ENCODE measurements at regions not wholly inside any gene's neighbourhood (a gene's known extent, or its start where the extent isn't known, plus 50 kb on each side); places are given as distances from the start of the nearest gene placed in this dataset.

GRCh38 chr6:98587555-98587954 lies 246.8 kb upstream of the POU3F2 start:
- no peaks in the 10 kb centered on the region for H3K9me3 Mint-ChIP-seq
- no peaks in the 10 kb centered on the region for H3K36me3 Mint-ChIP-seq
- ATAC-seq (ENCODE audit: low read depth) = no peak
- POLR2A ChIA-PET = no interaction called here
- no peak overlapping the region for H3K4me3 Mint-ChIP-seq
- H3K4me1 Mint-ChIP-seq = no peaks in the 10 kb centered on the region
- H3K27me3 Mint-ChIP-seq = no peaks in the 10 kb centered on the region
- no peak overlapping the region for H3K27ac Mint-ChIP-seq
- DNase-seq = no peak

- DNase-seq = no peak
- H3K27ac Mint-ChIP-seq = no peak overlapping the region
- POLR2A ChIA-PET = no interaction called here
- no peaks in the 10 kb centered on the region for H3K36me3 Mint-ChIP-seq
- ATAC-seq (ENCODE audit: low read depth) = no peak
- H3K4me3 Mint-ChIP-seq = no peak overlapping the region
- H3K4me1 Mint-ChIP-seq = no peaks in the 10 kb centered on the region
- H3K27me3 Mint-ChIP-seq = no peaks in the 10 kb centered on the region
- no peaks in the 10 kb centered on the region for H3K9me3 Mint-ChIP-seq
Measured at GRCh38 chr6:98589536-98589935, 244.8 kb upstream of the POU3F2 start.

- DNase-seq (no peak), ATAC-seq (ENCODE audit: low read depth) (no peak)
- POLR2A ChIA-PET = no interaction called here
Measured at GRCh38 chr6:98590136-98590681, 244.2 kb upstream of the POU3F2 start.

GRCh38 chr6:98590997-98591396 lies 243.4 kb upstream of the POU3F2 start:
- POLR2A ChIA-PET = no interaction called here
- Mint-ChIP-seq H3K36me3 (no peaks in the 10 kb centered on the region), H3K27ac (no peak overlapping the region), H3K4me3 (no peak overlapping the region), H3K27me3 (no peaks in the 10 kb centered on the region), H3K4me1 (no peaks in the 10 kb centered on the region), H3K9me3 (no peaks in the 10 kb centered on the region)
- DNase-seq (no peak), ATAC-seq (ENCODE audit: low read depth) (no peak)

More at GRCh38 chr6:98590136-98590681, 244.2 kb upstream of the POU3F2 start:
- no peaks in the 10 kb centered on the region for H3K9me3 Mint-ChIP-seq
- H3K4me3 Mint-ChIP-seq = no peak overlapping the region
- H3K36me3 Mint-ChIP-seq = no peaks in the 10 kb centered on the region
- H3K27ac Mint-ChIP-seq = no peak overlapping the region
- no peaks in the 10 kb centered on the region for H3K27me3 Mint-ChIP-seq
- no peaks in the 10 kb centered on the region for H3K4me1 Mint-ChIP-seq

- no peak for DNase-seq
- H3K4me3 Mint-ChIP-seq = no peak overlapping the region
- no peaks in the 10 kb centered on the region for H3K36me3 Mint-ChIP-seq
- H3K9me3 Mint-ChIP-seq = peaks cover 1% of the 10 kb centered on the region
- H3K4me1 Mint-ChIP-seq = no peaks in the 10 kb centered on the region
- H3K27me3 Mint-ChIP-seq = no peaks in the 10 kb centered on the region
- no peak overlapping the region for H3K27ac Mint-ChIP-seq
- no peak for ATAC-seq (ENCODE audit: low read depth)
- POLR2A ChIA-PET = no interaction called here
Measured at GRCh38 chr6:98593676-98594075, 240.7 kb upstream of the POU3F2 start.

- H3K4me1 Mint-ChIP-seq = no peaks in the 10 kb centered on the region
- POLR2A ChIA-PET = no interaction called here
- H3K27me3 Mint-ChIP-seq = no peaks in the 10 kb centered on the region
- H3K4me3 Mint-ChIP-seq = no peak overlapping the region
- ATAC-seq (ENCODE audit: low read depth) (no peak), DNase-seq (no peak)
- H3K27ac Mint-ChIP-seq = no peak overlapping the region
- H3K9me3 Mint-ChIP-seq = peaks cover 3% of the 10 kb centered on the region
- H3K36me3 Mint-ChIP-seq = no peaks in the 10 kb centered on the region
Measured at GRCh38 chr6:98601716-98602115, 232.7 kb upstream of the POU3F2 start.

- H3K36me3 Mint-ChIP-seq = no peaks in the 10 kb centered on the region
- no peak for ATAC-seq (ENCODE audit: low read depth)
- no peak for DNase-seq
- POLR2A ChIA-PET = no interaction called here
- no peaks in the 10 kb centered on the region for H3K27me3 Mint-ChIP-seq
- H3K4me1 Mint-ChIP-seq = no peaks in the 10 kb centered on the region
- peaks cover 2% of the 10 kb centered on the region for H3K9me3 Mint-ChIP-seq
- H3K4me3 Mint-ChIP-seq = no peak overlapping the region
- H3K27ac Mint-ChIP-seq = no peak overlapping the region
Measured at GRCh38 chr6:98605705-98606104, 228.7 kb upstream of the POU3F2 start.

- POLR2A ChIA-PET = no interaction called here
- no peak for ATAC-seq (ENCODE audit: low read depth)
- H3K4me1 Mint-ChIP-seq = no peaks in the 10 kb centered on the region
- no peak overlapping the region for H3K4me3 Mint-ChIP-seq
- DNase-seq = no peak
- no peaks in the 10 kb centered on the region for H3K9me3 Mint-ChIP-seq
- H3K27ac Mint-ChIP-seq = no peak overlapping the region
- no peaks in the 10 kb centered on the region for H3K27me3 Mint-ChIP-seq
- no peaks in the 10 kb centered on the region for H3K36me3 Mint-ChIP-seq
Measured at GRCh38 chr6:98627129-98627775, 207.1 kb upstream of the POU3F2 start.

GRCh38 chr6:98633886-98634285 lies 200.5 kb upstream of the POU3F2 start:
- Mint-ChIP-seq H3K9me3 (no peaks in the 10 kb centered on the region), H3K4me3 (no peak overlapping the region), H3K4me1 (no peaks in the 10 kb centered on the region), H3K27ac (no peak overlapping the region), H3K27me3 (no peaks in the 10 kb centered on the region), H3K36me3 (no peaks in the 10 kb centered on the region)
- ATAC-seq (ENCODE audit: low read depth) (no peak), DNase-seq (no peak)
- POLR2A ChIA-PET = no interaction called here

- Mint-ChIP-seq H3K4me3 (no peak overlapping the region), H3K4me1 (no peaks in the 10 kb centered on the region), H3K27me3 (no peaks in the 10 kb centered on the region), H3K27ac (no peak overlapping the region), H3K9me3 (no peaks in the 10 kb centered on the region), H3K36me3 (no peaks in the 10 kb centered on the region)
- ATAC-seq (ENCODE audit: low read depth) = no peak
- DNase-seq = no peak
- POLR2A ChIA-PET = no interaction called here
Measured at GRCh38 chr6:98634569-98634968, 199.8 kb upstream of the POU3F2 start.

GRCh38 chr6:98635191-98635590 lies 199.2 kb upstream of the POU3F2 start:
- ATAC-seq (ENCODE audit: low read depth) (no peak), DNase-seq (no peak)
- H3K9me3 Mint-ChIP-seq = no peaks in the 10 kb centered on the region
- POLR2A ChIA-PET = no interaction called here
- H3K4me3 Mint-ChIP-seq = no peak overlapping the region
- H3K27ac Mint-ChIP-seq = no peak overlapping the region
- no peaks in the 10 kb centered on the region for H3K36me3 Mint-ChIP-seq
- no peaks in the 10 kb centered on the region for H3K27me3 Mint-ChIP-seq
- H3K4me1 Mint-ChIP-seq = no peaks in the 10 kb centered on the region

- DNase-seq (no peak), ATAC-seq (ENCODE audit: low read depth) (no peak)
- Mint-ChIP-seq H3K9me3 (no peaks in the 10 kb centered on the region), H3K27me3 (no peaks in the 10 kb centered on the region), H3K4me3 (no peak overlapping the region), H3K27ac (no peak overlapping the region), H3K4me1 (no peaks in the 10 kb centered on the region), H3K36me3 (no peaks in the 10 kb centered on the region)
- POLR2A ChIA-PET = no interaction called here
Measured at GRCh38 chr6:98636941-98637340, 197.4 kb upstream of the POU3F2 start.

GRCh38 chr6:98639089-98639635 lies 195.2 kb upstream of the POU3F2 start:
- H3K9me3 Mint-ChIP-seq = no peaks in the 10 kb centered on the region
- POLR2A ChIA-PET = no interaction called here
- DNase-seq (no peak), ATAC-seq (ENCODE audit: low read depth) (no peak)
- no peak overlapping the region for H3K27ac Mint-ChIP-seq
- no peaks in the 10 kb centered on the region for H3K4me1 Mint-ChIP-seq
- H3K4me3 Mint-ChIP-seq = no peak overlapping the region
- H3K36me3 Mint-ChIP-seq = no peaks in the 10 kb centered on the region
- H3K27me3 Mint-ChIP-seq = no peaks in the 10 kb centered on the region

- no peaks in the 10 kb centered on the region for H3K36me3 Mint-ChIP-seq
- no peak overlapping the region for H3K4me3 Mint-ChIP-seq
- DNase-seq = no peak
- no peaks in the 10 kb centered on the region for H3K9me3 Mint-ChIP-seq
- no peaks in the 10 kb centered on the region for H3K4me1 Mint-ChIP-seq
- POLR2A ChIA-PET = no interaction called here
- H3K27me3 Mint-ChIP-seq = no peaks in the 10 kb centered on the region
- no peak for ATAC-seq (ENCODE audit: low read depth)
- H3K27ac Mint-ChIP-seq = no peak overlapping the region
Measured at GRCh38 chr6:98640366-98640765, 194.0 kb upstream of the POU3F2 start.
